ENCODE measurements at regions not wholly inside any gene's neighbourhood (a gene's known extent, or its start where the extent isn't known, plus 50 kb on each side); places are given as distances from the start of the nearest gene placed in this dataset.

GRCh38 chr10:3439183-3439582 is 266.6 kb upstream of the PITRM1 start:
- peaks cover 2% of the 10 kb centered on the region for H3K4me1 ChIP-seq (ENCODE audit: control insufficient read depth, insufficient read depth, low read length)
- no peak overlapping the region for H3K4me3 ChIP-seq (ENCODE audit: low read length)
- H3K36me3 ChIP-seq (ENCODE audit: control insufficient read depth, insufficient read depth, low read length) = no peaks in the 10 kb centered on the region
- H3K27ac ChIP-seq (ENCODE audit: low read length) = no peak overlapping the region
- H3K27me3 ChIP-seq (ENCODE audit: control insufficient read depth, insufficient read depth, low read length) = no peaks in the 10 kb centered on the region
- DNase-seq = no peak
- H3K9me3 ChIP-seq (replicated peaks; ENCODE audit: control insufficient read depth, low read depth, low read length) = peaks cover 7% of the 10 kb centered on the region

DNA sequence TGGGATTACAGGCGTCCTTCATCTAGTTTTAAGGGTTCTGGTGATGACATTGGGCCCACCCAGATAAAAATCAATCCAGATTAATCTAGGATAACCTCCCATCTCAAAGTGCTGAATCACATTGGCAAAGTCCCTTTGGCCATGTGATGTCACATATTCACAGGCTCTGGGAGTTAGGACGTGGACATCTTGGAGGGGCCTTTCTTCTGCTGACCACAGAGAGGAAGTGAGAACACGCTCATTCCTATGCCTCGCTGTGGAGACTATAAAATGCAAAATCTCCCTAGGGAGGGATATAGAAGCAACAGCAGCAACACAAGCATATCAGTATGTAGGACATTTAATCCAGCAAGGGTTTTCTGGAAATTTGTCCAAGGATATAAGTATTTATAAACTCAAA is 266.0 kb upstream of the PITRM1 start:
- 100% methylated on average over 2 of the region's 4 CpGs for WGBS (ENCODE audit: insufficient coverage)
- Histone ChIP-seq H3K36me3 (ENCODE audit: control insufficient read depth, insufficient read depth, low read length) (no peaks in the 10 kb centered on the region), H3K9me3 (replicated peaks; ENCODE audit: control insufficient read depth, low read depth, low read length) (peaks cover 7% of the 10 kb centered on the region), H3K27ac (ENCODE audit: low read length) (no peak overlapping the region), H3K27me3 (ENCODE audit: control insufficient read depth, insufficient read depth, low read length) (no peaks in the 10 kb centered on the region), H3K4me3 (ENCODE audit: low read length) (no peak overlapping the region), H3K4me1 (ENCODE audit: control insufficient read depth, insufficient read depth, low read length) (peaks cover 2% of the 10 kb centered on the region)
- peak; percentile 40 for DNase-seq

- peaks cover 6% of the 10 kb centered on the region for H3K4me1 ChIP-seq (ENCODE audit: control insufficient read depth, insufficient read depth, low read length)
These were observed 263.1 kb upstream of the PITRM1 start for GRCh38 chr10:3435671-3436070.

DNA sequence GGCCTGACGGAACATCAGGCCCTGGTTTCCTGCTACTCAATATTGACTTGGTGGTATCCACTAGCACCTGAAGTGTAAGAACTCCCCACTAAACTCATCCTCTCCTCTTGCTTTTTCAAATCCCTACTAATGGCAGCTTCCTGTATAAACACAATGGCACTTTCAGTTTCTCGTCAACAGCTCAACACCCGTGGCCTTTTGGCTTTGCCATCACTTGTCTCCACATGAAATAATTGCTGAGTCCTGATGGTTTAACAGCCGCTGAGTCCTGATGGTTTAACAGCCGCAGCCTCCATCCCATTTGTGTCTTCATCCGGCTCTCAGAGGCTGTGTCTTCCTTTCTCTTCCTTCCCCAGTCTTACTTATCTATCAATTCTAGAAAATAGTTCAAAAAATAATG is 261.4 kb upstream of the PITRM1 start:
- Histone ChIP-seq H3K4me1 (ENCODE audit: control insufficient read depth, insufficient read depth, low read length) (peaks cover 9% of the 10 kb centered on the region), H3K36me3 (ENCODE audit: control insufficient read depth, insufficient read depth, low read length) (no peaks in the 10 kb centered on the region), H3K27ac (ENCODE audit: low read length) (no peak overlapping the region), H3K4me3 (ENCODE audit: low read length) (no peak overlapping the region), H3K27me3 (ENCODE audit: control insufficient read depth, insufficient read depth, low read length) (no peaks in the 10 kb centered on the region), H3K9me3 (replicated peaks; ENCODE audit: control insufficient read depth, low read depth, low read length) (peaks cover 3% of the 10 kb centered on the region)
- 71% methylated on average over 6 of the region's 6 CpGs for WGBS (ENCODE audit: insufficient coverage)
- no peak for DNase-seq

More at GRCh38 chr10:3435671-3436070, 263.1 kb upstream of the PITRM1 start:
- no peaks in the 10 kb centered on the region for H3K36me3 ChIP-seq (ENCODE audit: control insufficient read depth, insufficient read depth, low read length)
- peaks cover 7% of the 10 kb centered on the region for H3K9me3 ChIP-seq (replicated peaks; ENCODE audit: control insufficient read depth, low read depth, low read length)
- H3K4me3 ChIP-seq (ENCODE audit: low read length) = no peak overlapping the region
- no peak for DNase-seq
- H3K27ac ChIP-seq (ENCODE audit: low read length) = no peak overlapping the region
- H3K27me3 ChIP-seq (ENCODE audit: control insufficient read depth, insufficient read depth, low read length) = no peaks in the 10 kb centered on the region
- WGBS (ENCODE audit: insufficient coverage) = no CpG with 5 or more reads among the region's 4 CpGs

GRCh38 chr10:3433131-3433530 is 260.5 kb upstream of the PITRM1 start:
- no peak for DNase-seq
- Histone ChIP-seq H3K4me3 (ENCODE audit: low read length) (no peak overlapping the region), H3K4me1 (ENCODE audit: control insufficient read depth, insufficient read depth, low read length) (peaks cover 13% of the 10 kb centered on the region), H3K27ac (ENCODE audit: low read length) (no peak overlapping the region), H3K27me3 (ENCODE audit: control insufficient read depth, insufficient read depth, low read length) (no peaks in the 10 kb centered on the region), H3K36me3 (ENCODE audit: control insufficient read depth, insufficient read depth, low read length) (no peaks in the 10 kb centered on the region), H3K9me3 (replicated peaks; ENCODE audit: control insufficient read depth, low read depth, low read length) (peaks cover 3% of the 10 kb centered on the region)
- 91% methylated on average over 4 of the region's 6 CpGs for WGBS (ENCODE audit: insufficient coverage)

GRCh38 chr10:3432081-3432825 is 259.7 kb upstream of the PITRM1 start:
- peak; percentile 83 for DNase-seq
- H3K9me3 ChIP-seq (replicated peaks; ENCODE audit: control insufficient read depth, low read depth, low read length) = no peaks in the 10 kb centered on the region
- WGBS (ENCODE audit: insufficient coverage) = 100% methylated on average over 1 of the region's 4 CpGs

GRCh38 chr10:3430501-3430900 is 257.9 kb upstream of the PITRM1 start:
- Histone ChIP-seq H3K4me1 (ENCODE audit: control insufficient read depth, insufficient read depth, low read length) (peaks cover 29% of the 10 kb centered on the region), H3K9me3 (replicated peaks; ENCODE audit: control insufficient read depth, low read depth, low read length) (no peaks in the 10 kb centered on the region), H3K36me3 (ENCODE audit: control insufficient read depth, insufficient read depth, low read length) (no peaks in the 10 kb centered on the region), H3K27me3 (ENCODE audit: control insufficient read depth, insufficient read depth, low read length) (no peaks in the 10 kb centered on the region), H3K27ac (ENCODE audit: low read length) (no peak overlapping the region), H3K4me3 (ENCODE audit: low read length) (no peak overlapping the region)
- WGBS (ENCODE audit: insufficient coverage) = 89% methylated on average over 1 of the region's 1 CpG
- no peak for DNase-seq

More at GRCh38 chr10:3432081-3432825, 259.7 kb upstream of the PITRM1 start:
- Histone ChIP-seq H3K4me1 (ENCODE audit: control insufficient read depth, insufficient read depth, low read length) (peaks cover 18% of the 10 kb centered on the region), H3K27me3 (ENCODE audit: control insufficient read depth, insufficient read depth, low read length) (no peaks in the 10 kb centered on the region), H3K27ac (ENCODE audit: low read length) (no peak overlapping the region), H3K4me3 (ENCODE audit: low read length) (no peak overlapping the region), H3K36me3 (ENCODE audit: control insufficient read depth, insufficient read depth, low read length) (no peaks in the 10 kb centered on the region)

GRCh38 chr10:3429676-3430075 is 257.1 kb upstream of the PITRM1 start:
- peak; percentile 40 for DNase-seq

GRCh38 chr10:3428826-3429225 is 256.2 kb upstream of the PITRM1 start:
- no peak for DNase-seq
- Histone ChIP-seq H3K9me3 (replicated peaks; ENCODE audit: control insufficient read depth, low read depth, low read length) (no peaks in the 10 kb centered on the region), H3K4me1 (ENCODE audit: control insufficient read depth, insufficient read depth, low read length) (peaks cover 39% of the 10 kb centered on the region), H3K4me3 (ENCODE audit: low read length) (no peak overlapping the region), H3K27ac (ENCODE audit: low read length) (no peak overlapping the region), H3K36me3 (ENCODE audit: control insufficient read depth, insufficient read depth, low read length) (no peaks in the 10 kb centered on the region), H3K27me3 (ENCODE audit: control insufficient read depth, insufficient read depth, low read length) (no peaks in the 10 kb centered on the region)
- WGBS (ENCODE audit: insufficient coverage) = no CpG with 5 or more reads among the region's 3 CpGs

More at GRCh38 chr10:3429676-3430075, 257.1 kb upstream of the PITRM1 start:
- Histone ChIP-seq H3K4me3 (ENCODE audit: low read length) (no peak overlapping the region), H3K4me1 (ENCODE audit: control insufficient read depth, insufficient read depth, low read length) (peaks cover 31% of the 10 kb centered on the region), H3K36me3 (ENCODE audit: control insufficient read depth, insufficient read depth, low read length) (no peaks in the 10 kb centered on the region), H3K9me3 (replicated peaks; ENCODE audit: control insufficient read depth, low read depth, low read length) (no peaks in the 10 kb centered on the region), H3K27ac (ENCODE audit: low read length) (no peak overlapping the region), H3K27me3 (ENCODE audit: control insufficient read depth, insufficient read depth, low read length) (no peaks in the 10 kb centered on the region)
- 61% methylated on average over 7 of the region's 7 CpGs for WGBS (ENCODE audit: insufficient coverage)

GRCh38 chr10:3427950-3428354 is 255.4 kb upstream of the PITRM1 start:
- H3K9me3 ChIP-seq (replicated peaks; ENCODE audit: control insufficient read depth, low read depth, low read length) = no peaks in the 10 kb centered on the region
- 58% methylated on average over 5 of the region's 7 CpGs for WGBS (ENCODE audit: insufficient coverage)
- H3K4me3 ChIP-seq (ENCODE audit: low read length) = no peak overlapping the region
- peak; percentile 81 for DNase-seq
- H3K4me1 ChIP-seq (ENCODE audit: control insufficient read depth, insufficient read depth, low read length) = peaks cover 44% of the 10 kb centered on the region
- H3K27ac ChIP-seq (ENCODE audit: low read length) = peak overlapping the region; percentile 88
- H3K27me3 ChIP-seq (ENCODE audit: control insufficient read depth, insufficient read depth, low read length) = no peaks in the 10 kb centered on the region
- H3K36me3 ChIP-seq (ENCODE audit: control insufficient read depth, insufficient read depth, low read length) = no peaks in the 10 kb centered on the region
